Fibroblast of lung (primary cell): ENCODE measurements at regions not wholly inside any gene's neighbourhood (a gene's known extent, or its start where the extent isn't known, plus 50 kb on each side); places are given as distances from the start of the nearest gene placed in this dataset.

Experiments
- DNase-seq, 2 donors: peaks; one replicate each; pipeline versions ENCODE4 v3.0.0 to v3.0.0-alpha.2; 2010; ENCODE audit warnings: low read depth in 2 of 2
- H2AFZ ChIP-seq: 2 replicates; pipeline ENCODE4 v1.5.1; 2012; ENCODE audit warnings: low read length, control low read depth, inconsistent platforms
- H3K27ac ChIP-seq: 2 replicates; pipeline ENCODE4 v1.5.1; 2011; ENCODE audit warnings: low read length, control low read depth; ENCODE audit not compliant: insufficient read depth
- H3K27me3 ChIP-seq: 2 replicates; pipeline ENCODE4 v1.5.1; 2011; ENCODE audit warnings: mild to moderate bottlenecking, low read length; ENCODE audit not compliant: control insufficient read depth, insufficient read depth
- H3K36me3 ChIP-seq: 2 replicates; pipeline ENCODE4 v1.5.1; 2011; ENCODE audit warnings: low read length; ENCODE audit not compliant: control insufficient read depth, insufficient read depth
- H3K4me1 ChIP-seq: 2 replicates; pipeline ENCODE4 v1.5.1; 2011; ENCODE audit warnings: low read length; ENCODE audit not compliant: control insufficient read depth, insufficient read depth; ENCODE audit errors: extremely low read depth
- H3K4me2 ChIP-seq: 2 replicates; pipeline ENCODE4 v1.5.1; 2011; ENCODE audit warnings: low read length, control low read depth; ENCODE audit not compliant: insufficient read depth; ENCODE audit errors: extremely low read depth
- H3K4me3 ChIP-seq, 4 experiments: fragments of 200-600 bp in 1 of 4; sonication (generic) in 1 of 4; replicated peaks in 1 of 4; 2 replicates each; pipeline ENCODE4 v1.5.1; 2011 to 2016; ENCODE audit warnings: low read length in 4 of 4, low read depth in 3 of 4, mild to moderate bottlenecking in 3 of 4, control low read depth in 2 of 4, inconsistent platforms in 1 of 4, mixed read lengths in 1 of 4; ENCODE audit not compliant: insufficient read depth in 1 of 4; ENCODE audit errors: control extremely low read depth in 1 of 4
- H3K79me2 ChIP-seq: 2 replicates; pipeline ENCODE4 v1.5.1; 2012; ENCODE audit warnings: mild to moderate bottlenecking, low read length, inconsistent platforms; ENCODE audit not compliant: control insufficient read depth, insufficient read depth
- H3K9ac ChIP-seq: 2 replicates; pipeline ENCODE4 v1.5.1; 2011; ENCODE audit warnings: mild to moderate bottlenecking, low read length, control low read depth; ENCODE audit not compliant: insufficient read depth
- H3K9me3 ChIP-seq: 2 replicates; pipeline ENCODE4 v1.5.1; 2012; ENCODE audit warnings: low read depth, low read length; ENCODE audit not compliant: control insufficient read depth, insufficient read depth
- H4K20me1 ChIP-seq: 2 replicates; pipeline ENCODE4 v1.5.1; 2011; ENCODE audit warnings: low read length; ENCODE audit not compliant: control insufficient read depth, insufficient read depth; ENCODE audit errors: extremely low read depth
- CTCF ChIP-seq, 2 donors: IDR thresholded peaks in 1 of 2; conservative IDR thresholded peaks in 1 of 2; 1 replicate in 1 of 2; 2 replicates in 1 of 2; pipeline ENCODE4 v1.5.1; 2011 to 2012; ENCODE audit warnings: low read length in 2 of 2, control low read depth in 1 of 2, inconsistent platforms in 1 of 2, low read depth in 1 of 2, mild to moderate bottlenecking in 1 of 2
- EZH2 ChIP-seq: IDR thresholded peaks from 2 replicates; pipeline ENCODE4 v1.5.1; 2012; ENCODE audit warnings: low read length, control low read depth, mild to moderate bottlenecking; ENCODE audit errors: missing control alignments

- H3K4me2 ChIP-seq: no peak overlapping the region
- H3K79me2 ChIP-seq: no peaks in the 10 kb centered on the region
- DNase-seq: no peak
- no peak overlapping the region for H3K9ac ChIP-seq
- H4K20me1 ChIP-seq: no peaks in the 10 kb centered on the region
- no peaks in the 10 kb centered on the region for H3K4me1 ChIP-seq
- H3K9me3 ChIP-seq: no peaks in the 10 kb centered on the region
- no peak for TF ChIP-seq EZH2
- TF ChIP-seq CTCF (conservative IDR thresholded peaks at IDR 0.05 in 1 of 2, IDR thresholded peaks at IDR 0.05 in 1 of 2; ENCODE audit: low read depth in 1 of 2, low read length in 2 of 2): no peak
- no peak overlapping the region for H3K27ac ChIP-seq
- H3K4me3 ChIP-seq: no peak overlapping the region
- H2AFZ ChIP-seq: no peak overlapping the region
- H3K36me3 ChIP-seq: no peaks in the 10 kb centered on the region
- H3K27me3 ChIP-seq: no peaks in the 10 kb centered on the region
These were observed 92.0 kb upstream of the MED14 start for GRCh38 chrX:40827331-40827730.

DNA sequence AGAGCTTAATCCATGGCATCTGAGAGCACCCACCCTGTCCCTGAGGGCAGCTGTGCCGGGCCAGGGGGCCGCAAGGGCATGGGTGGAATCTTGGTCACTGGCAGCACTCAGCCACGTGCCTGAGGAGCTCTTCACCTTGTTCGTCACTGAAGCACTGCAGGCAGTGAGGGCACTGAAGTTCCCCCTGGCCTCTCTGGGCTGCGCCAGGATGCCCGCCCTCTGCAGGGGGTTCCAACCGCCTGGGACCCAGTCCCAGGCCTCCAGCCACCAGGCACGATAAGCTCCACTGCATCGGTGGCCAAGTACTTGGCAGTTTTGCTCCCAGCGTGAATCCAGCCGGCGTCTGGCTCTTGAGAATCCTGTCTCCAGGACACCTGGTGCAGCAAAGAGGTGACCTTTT, 96.4 kb upstream of the MED14 start:
- no peaks in the 10 kb centered on the region for H3K79me2 ChIP-seq
- no peaks in the 10 kb centered on the region for H3K4me1 ChIP-seq
- no peak overlapping the region for H2AFZ ChIP-seq
- H3K9me3 ChIP-seq: no peaks in the 10 kb centered on the region
- H3K27ac ChIP-seq: no peak overlapping the region
- H4K20me1 ChIP-seq: no peaks in the 10 kb centered on the region
- DNase-seq: no peak
- no peaks in the 10 kb centered on the region for H3K36me3 ChIP-seq
- H3K9ac ChIP-seq: no peak overlapping the region
- TF ChIP-seq EZH2 (no peak), CTCF (conservative IDR thresholded peaks at IDR 0.05 in 1 of 2, IDR thresholded peaks at IDR 0.05 in 1 of 2; ENCODE audit: low read depth in 1 of 2, low read length in 2 of 2) (no peak)
- H3K4me2 ChIP-seq: no peak overlapping the region
- no peak overlapping the region for H3K4me3 ChIP-seq
- H3K27me3 ChIP-seq: no peaks in the 10 kb centered on the region

DNA sequence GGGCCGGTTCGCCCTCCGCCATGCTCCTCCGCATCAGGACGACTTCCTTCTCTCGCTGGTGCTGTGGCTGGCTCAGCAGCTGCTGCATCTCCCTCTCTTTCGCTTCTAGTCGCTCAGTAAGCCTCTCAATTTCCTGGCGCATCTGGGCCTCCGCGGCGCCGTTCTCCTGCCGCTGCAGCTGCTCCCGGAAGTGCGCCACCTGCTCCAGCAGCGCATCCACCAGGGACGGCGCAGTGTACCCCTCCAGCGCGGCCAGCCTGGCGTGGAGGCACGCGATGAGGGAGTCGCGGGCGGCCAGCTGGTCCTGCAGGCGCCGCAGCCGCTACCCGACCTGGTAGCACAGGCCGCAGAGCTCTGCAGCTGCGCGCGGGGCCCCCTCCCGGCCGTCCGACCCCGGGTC, 97.4 kb upstream of the MED14 start:
- H4K20me1 ChIP-seq: no peaks in the 10 kb centered on the region
- TF ChIP-seq EZH2 (no peak), CTCF (conservative IDR thresholded peaks at IDR 0.05 in 1 of 2, IDR thresholded peaks at IDR 0.05 in 1 of 2; ENCODE audit: low read depth in 1 of 2, low read length in 2 of 2) (no peak)
- H3K4me1 ChIP-seq: no peaks in the 10 kb centered on the region
- H3K27ac ChIP-seq: no peak overlapping the region
- H3K4me2 ChIP-seq: no peak overlapping the region
- no peak overlapping the region for H3K4me3 ChIP-seq
- H3K27me3 ChIP-seq: no peaks in the 10 kb centered on the region
- H2AFZ ChIP-seq: no peak overlapping the region
- H3K79me2 ChIP-seq: no peaks in the 10 kb centered on the region
- no peaks in the 10 kb centered on the region for H3K9me3 ChIP-seq
- no peak overlapping the region for H3K9ac ChIP-seq
- DNase-seq: no peak
- no peaks in the 10 kb centered on the region for H3K36me3 ChIP-seq
